ENCODE measurements at regions not wholly inside any gene's neighbourhood (a gene's known extent, or its start where the extent isn't known, plus 50 kb on each side); places are given as distances from the start of the nearest gene placed in this dataset.

- Histone ChIP-seq H3K4me1 (ENCODE audit: control insufficient read depth, insufficient read depth, low read length) (no peaks in the 10 kb centered on the region), H3K27me3 (ENCODE audit: control insufficient read depth, insufficient read depth, low read length) (no peaks in the 10 kb centered on the region), H3K4me3 (ENCODE audit: low read length) (no peak overlapping the region), H3K36me3 (ENCODE audit: control insufficient read depth, insufficient read depth, low read length) (no peaks in the 10 kb centered on the region), H3K9me3 (ENCODE audit: control insufficient read depth, low read depth, low read length) (no peaks in the 10 kb centered on the region), H3K27ac (ENCODE audit: low read length) (no peak overlapping the region)
- WGBS (ENCODE audit: insufficient coverage, low lambda C conversion rate): no CpG with 5 or more reads among the region's 8 CpGs
- no peak for DNase-seq
Observed at GRCh38 chr18:8499810-8500675, 109.2 kb upstream of the RAB12 start.

GRCh38 chr18:8501044-8501443 is 108.2 kb upstream of the RAB12 start:
- H3K4me1 ChIP-seq (ENCODE audit: control insufficient read depth, insufficient read depth, low read length): no peaks in the 10 kb centered on the region
- H3K27ac ChIP-seq (ENCODE audit: low read length): no peak overlapping the region
- no peaks in the 10 kb centered on the region for H3K36me3 ChIP-seq (ENCODE audit: control insufficient read depth, insufficient read depth, low read length)
- DNase-seq: no peak
- H3K4me3 ChIP-seq (ENCODE audit: low read length): no peak overlapping the region
- H3K9me3 ChIP-seq (ENCODE audit: control insufficient read depth, low read depth, low read length): no peaks in the 10 kb centered on the region
- no peaks in the 10 kb centered on the region for H3K27me3 ChIP-seq (ENCODE audit: control insufficient read depth, insufficient read depth, low read length)
- WGBS (ENCODE audit: insufficient coverage, low lambda C conversion rate): no CpG with 5 or more reads among the region's 12 CpGs

DNA sequence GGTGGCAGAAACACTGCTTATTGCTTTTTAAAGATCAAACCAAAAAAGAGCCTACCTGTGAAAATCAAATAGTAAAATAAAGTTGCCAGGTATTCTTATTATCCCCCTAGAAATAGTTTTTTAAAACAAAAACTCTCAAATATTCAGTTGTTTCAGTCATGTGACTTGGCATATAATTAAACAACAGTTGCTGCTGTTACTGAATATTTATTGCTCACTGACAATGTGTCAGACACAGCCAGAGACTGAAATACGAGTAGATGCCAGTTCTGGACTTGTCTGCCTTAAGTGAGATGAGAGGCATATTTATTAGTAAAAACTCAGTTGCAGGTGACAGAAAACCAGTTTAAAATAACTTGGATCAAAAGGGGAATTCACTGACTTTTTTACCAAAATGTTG is 106.0 kb upstream of the RAB12 start:
- Histone ChIP-seq H3K4me1 (ENCODE audit: control insufficient read depth, insufficient read depth, low read length) (no peaks in the 10 kb centered on the region), H3K4me3 (ENCODE audit: low read length) (no peak overlapping the region), H3K27me3 (ENCODE audit: control insufficient read depth, insufficient read depth, low read length) (no peaks in the 10 kb centered on the region), H3K9me3 (ENCODE audit: control insufficient read depth, low read depth, low read length) (no peaks in the 10 kb centered on the region), H3K27ac (ENCODE audit: low read length) (no peak overlapping the region), H3K36me3 (ENCODE audit: control insufficient read depth, insufficient read depth, low read length) (no peaks in the 10 kb centered on the region)
- no peak for DNase-seq
- WGBS (ENCODE audit: insufficient coverage, low lambda C conversion rate): no CpG with 5 or more reads among the region's 1 CpG

- no peaks in the 10 kb centered on the region for H3K27me3 ChIP-seq (ENCODE audit: control insufficient read depth, insufficient read depth, low read length)
- no CpG with 5 or more reads among the region's 3 CpGs for WGBS (ENCODE audit: insufficient coverage, low lambda C conversion rate)
- no peak overlapping the region for H3K27ac ChIP-seq (ENCODE audit: low read length)
- no peaks in the 10 kb centered on the region for H3K36me3 ChIP-seq (ENCODE audit: control insufficient read depth, insufficient read depth, low read length)
- H3K4me1 ChIP-seq (ENCODE audit: control insufficient read depth, insufficient read depth, low read length): no peaks in the 10 kb centered on the region
- DNase-seq: no peak
- H3K4me3 ChIP-seq (ENCODE audit: low read length): no peak overlapping the region
- no peaks in the 10 kb centered on the region for H3K9me3 ChIP-seq (ENCODE audit: control insufficient read depth, low read depth, low read length)
Observed at GRCh38 chr18:8504424-8504823, 104.8 kb upstream of the RAB12 start.

- no peaks in the 10 kb centered on the region for H3K9me3 ChIP-seq (ENCODE audit: control insufficient read depth, low read depth, low read length)
- H3K27ac ChIP-seq (ENCODE audit: low read length): no peak overlapping the region
- no peaks in the 10 kb centered on the region for H3K27me3 ChIP-seq (ENCODE audit: control insufficient read depth, insufficient read depth, low read length)
- WGBS (ENCODE audit: insufficient coverage, low lambda C conversion rate): no CpG with 5 or more reads among the region's 9 CpGs
- H3K4me3 ChIP-seq (ENCODE audit: low read length): no peak overlapping the region
- H3K4me1 ChIP-seq (ENCODE audit: control insufficient read depth, insufficient read depth, low read length): no peaks in the 10 kb centered on the region
- no peak for DNase-seq
- H3K36me3 ChIP-seq (ENCODE audit: control insufficient read depth, insufficient read depth, low read length): no peaks in the 10 kb centered on the region
Observed at GRCh38 chr18:8504880-8505435, 104.3 kb upstream of the RAB12 start.

- Histone ChIP-seq H3K27ac (ENCODE audit: low read length) (no peak overlapping the region), H3K27me3 (ENCODE audit: control insufficient read depth, insufficient read depth, low read length) (no peaks in the 10 kb centered on the region), H3K36me3 (ENCODE audit: control insufficient read depth, insufficient read depth, low read length) (no peaks in the 10 kb centered on the region), H3K4me3 (ENCODE audit: low read length) (no peak overlapping the region), H3K4me1 (ENCODE audit: control insufficient read depth, insufficient read depth, low read length) (no peaks in the 10 kb centered on the region), H3K9me3 (ENCODE audit: control insufficient read depth, low read depth, low read length) (no peaks in the 10 kb centered on the region)
- WGBS (ENCODE audit: insufficient coverage, low lambda C conversion rate): no CpG with 5 or more reads among the region's 10 CpGs
- no peak for DNase-seq
Observed at GRCh38 chr18:8506251-8507049, 102.8 kb upstream of the RAB12 start.

GRCh38 chr18:8507361-8507760 is 101.9 kb upstream of the RAB12 start:
- no peaks in the 10 kb centered on the region for H3K9me3 ChIP-seq (ENCODE audit: control insufficient read depth, low read depth, low read length)
- no peak overlapping the region for H3K4me3 ChIP-seq (ENCODE audit: low read length)
- no peak for DNase-seq
- H3K36me3 ChIP-seq (ENCODE audit: control insufficient read depth, insufficient read depth, low read length): no peaks in the 10 kb centered on the region
- no peaks in the 10 kb centered on the region for H3K27me3 ChIP-seq (ENCODE audit: control insufficient read depth, insufficient read depth, low read length)
- H3K4me1 ChIP-seq (ENCODE audit: control insufficient read depth, insufficient read depth, low read length): no peaks in the 10 kb centered on the region
- H3K27ac ChIP-seq (ENCODE audit: low read length): no peak overlapping the region
- no CpG with 5 or more reads among the region's 5 CpGs for WGBS (ENCODE audit: insufficient coverage, low lambda C conversion rate)

DNA sequence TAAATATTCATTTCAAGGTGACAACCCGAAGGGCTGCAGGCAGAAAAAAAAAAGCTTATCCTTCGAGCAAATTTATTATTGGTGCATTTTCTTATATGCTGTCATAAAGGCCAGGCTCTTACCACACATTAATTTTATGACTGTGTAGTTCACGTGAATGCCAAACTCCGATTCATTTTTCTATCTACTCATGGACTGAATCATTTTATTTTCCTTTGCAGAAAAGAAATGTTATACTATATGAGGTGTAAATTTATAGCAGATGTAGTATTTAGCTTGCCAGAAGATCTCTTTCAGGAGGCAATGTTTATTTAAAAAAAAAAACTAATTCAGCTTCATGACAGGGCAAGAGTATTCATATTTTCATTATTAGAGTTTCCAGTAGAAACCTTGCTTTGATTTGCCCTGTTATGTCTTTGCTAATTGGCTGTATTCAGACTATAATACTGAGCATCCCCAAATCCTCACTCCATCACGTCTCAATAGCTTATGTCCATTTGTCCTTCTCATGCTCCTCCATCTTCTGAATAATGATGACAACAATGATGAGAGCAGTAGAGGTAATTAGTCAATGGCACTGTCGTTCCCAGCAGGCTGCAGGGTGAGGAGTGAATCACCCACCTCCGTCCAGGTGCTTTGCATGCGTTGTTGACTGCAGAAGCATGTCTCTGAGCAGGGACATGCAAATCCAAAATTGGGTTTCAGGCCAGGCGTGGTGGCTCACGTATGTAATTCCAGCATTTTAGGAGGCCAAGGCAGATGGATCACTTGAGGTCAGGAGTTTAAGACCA is 101.1 kb upstream of the RAB12 start:
- H3K27ac ChIP-seq (ENCODE audit: low read length): no peak overlapping the region
- no peaks in the 10 kb centered on the region for H3K36me3 ChIP-seq (ENCODE audit: control insufficient read depth, insufficient read depth, low read length)
- H3K9me3 ChIP-seq (ENCODE audit: control insufficient read depth, low read depth, low read length): no peaks in the 10 kb centered on the region
- DNase-seq: no peak
- WGBS (ENCODE audit: insufficient coverage, low lambda C conversion rate): 90% methylated on average over 2 of the region's 10 CpGs
- H3K4me3 ChIP-seq (ENCODE audit: low read length): no peak overlapping the region
- no peaks in the 10 kb centered on the region for H3K27me3 ChIP-seq (ENCODE audit: control insufficient read depth, insufficient read depth, low read length)
- H3K4me1 ChIP-seq (ENCODE audit: control insufficient read depth, insufficient read depth, low read length): no peaks in the 10 kb centered on the region

DNA sequence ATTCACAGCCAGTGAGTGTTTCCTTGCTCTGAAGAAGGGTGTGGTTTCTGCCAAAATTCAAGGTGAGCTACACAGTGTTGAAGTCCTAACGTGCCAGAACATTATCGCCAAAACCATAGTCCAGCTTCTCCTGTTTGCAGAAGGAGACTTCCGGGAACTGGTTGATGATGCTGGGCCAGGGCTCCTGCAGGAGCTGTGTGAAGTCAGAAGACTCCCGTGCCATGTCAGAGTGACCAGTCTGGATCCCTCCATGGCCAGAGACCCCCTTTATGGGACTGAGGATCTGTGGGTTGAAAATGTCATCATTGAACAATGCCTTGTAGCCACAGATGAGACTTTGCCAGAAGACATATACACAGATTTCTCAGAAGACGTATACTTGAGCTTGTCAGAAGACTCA is 96.0 kb upstream of the RAB12 start:
- Histone ChIP-seq H3K36me3 (ENCODE audit: control insufficient read depth, insufficient read depth, low read length) (no peaks in the 10 kb centered on the region), H3K9me3 (ENCODE audit: control insufficient read depth, low read depth, low read length) (no peaks in the 10 kb centered on the region), H3K4me3 (ENCODE audit: low read length) (no peak overlapping the region), H3K27me3 (ENCODE audit: control insufficient read depth, insufficient read depth, low read length) (no peaks in the 10 kb centered on the region), H3K27ac (ENCODE audit: low read length) (no peak overlapping the region), H3K4me1 (ENCODE audit: control insufficient read depth, insufficient read depth, low read length) (no peaks in the 10 kb centered on the region)
- WGBS (ENCODE audit: insufficient coverage, low lambda C conversion rate): no CpG with 5 or more reads among the region's 5 CpGs
- no peak for DNase-seq

DNA sequence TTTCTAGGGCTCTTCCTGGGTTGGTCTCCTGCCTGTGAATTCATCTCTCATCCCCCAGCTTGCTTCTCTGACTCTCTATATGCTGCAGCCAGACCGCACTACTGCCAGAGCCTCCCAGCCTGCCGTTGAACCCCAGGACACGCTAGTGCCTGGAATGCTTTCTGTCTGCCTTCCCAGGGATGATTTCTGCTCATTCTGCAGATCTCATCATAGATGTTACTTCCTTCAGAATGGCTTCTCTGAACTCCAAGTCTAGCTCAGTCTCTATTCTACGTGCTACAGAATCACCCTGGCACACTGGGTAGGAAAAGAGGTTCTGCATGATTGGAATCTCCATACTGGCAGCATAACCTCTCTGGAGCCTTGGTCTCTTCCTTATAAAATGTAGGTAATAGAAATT is 94.8 kb upstream of the RAB12 start:
- Histone ChIP-seq H3K36me3 (ENCODE audit: control insufficient read depth, insufficient read depth, low read length) (no peaks in the 10 kb centered on the region), H3K27me3 (ENCODE audit: control insufficient read depth, insufficient read depth, low read length) (no peaks in the 10 kb centered on the region), H3K4me1 (ENCODE audit: control insufficient read depth, insufficient read depth, low read length) (no peaks in the 10 kb centered on the region), H3K27ac (ENCODE audit: low read length) (no peak overlapping the region), H3K4me3 (ENCODE audit: low read length) (no peak overlapping the region), H3K9me3 (ENCODE audit: control insufficient read depth, low read depth, low read length) (no peaks in the 10 kb centered on the region)
- no CpG with 5 or more reads among the region's 4 CpGs for WGBS (ENCODE audit: insufficient coverage, low lambda C conversion rate)
- DNase-seq: no peak

All from large intestine (tissue), 3 donors.